ENCODE measurements at regions not wholly inside any gene's neighbourhood (a gene's known extent, or its start where the extent isn't known, plus 50 kb on each side); places are given as distances from the start of the nearest gene placed in this dataset.

- DNase-seq = no peak
- Mint-ChIP-seq H3K27ac (ENCODE audit: unreplicated experiment) (no peak overlapping the region), H3K36me3 (ENCODE audit: unreplicated experiment) (no peaks in the 10 kb centered on the region), H3K27me3 (ENCODE audit: unreplicated experiment) (no peaks in the 10 kb centered on the region), H3K9me3 (ENCODE audit: unreplicated experiment) (peaks cover 6% of the 10 kb centered on the region), H3K4me3 (ENCODE audit: unreplicated experiment) (no peak overlapping the region), H3K4me1 (ENCODE audit: low read depth, unreplicated experiment) (peaks cover 14% of the 10 kb centered on the region)
- TF ChIP-seq, protein P1, sequence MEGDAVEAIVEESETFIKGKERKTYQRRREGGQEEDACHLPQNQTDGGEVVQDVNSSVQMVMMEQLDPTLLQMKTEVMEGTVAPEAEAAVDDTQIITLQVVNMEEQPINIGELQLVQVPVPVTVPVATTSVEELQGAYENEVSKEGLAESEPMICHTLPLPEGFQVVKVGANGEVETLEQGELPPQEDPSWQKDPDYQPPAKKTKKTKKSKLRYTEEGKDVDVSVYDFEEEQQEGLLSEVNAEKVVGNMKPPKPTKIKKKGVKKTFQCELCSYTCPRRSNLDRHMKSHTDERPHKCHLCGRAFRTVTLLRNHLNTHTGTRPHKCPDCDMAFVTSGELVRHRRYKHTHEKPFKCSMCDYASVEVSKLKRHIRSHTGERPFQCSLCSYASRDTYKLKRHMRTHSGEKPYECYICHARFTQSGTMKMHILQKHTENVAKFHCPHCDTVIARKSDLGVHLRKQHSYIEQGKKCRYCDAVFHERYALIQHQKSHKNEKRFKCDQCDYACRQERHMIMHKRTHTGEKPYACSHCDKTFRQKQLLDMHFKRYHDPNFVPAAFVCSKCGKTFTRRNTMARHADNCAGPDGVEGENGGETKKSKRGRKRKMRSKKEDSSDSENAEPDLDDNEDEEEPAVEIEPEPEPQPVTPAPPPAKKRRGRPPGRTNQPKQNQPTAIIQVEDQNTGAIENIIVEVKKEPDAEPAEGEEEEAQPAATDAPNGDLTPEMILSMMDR (IDR thresholded peaks at IDR 0.05; ENCODE audit: partially characterized antibody, unreplicated experiment) = no peak
These were observed 105.5 kb downstream of the MYCN start for GRCh38 chr2:16045653-16046352.

DNA sequence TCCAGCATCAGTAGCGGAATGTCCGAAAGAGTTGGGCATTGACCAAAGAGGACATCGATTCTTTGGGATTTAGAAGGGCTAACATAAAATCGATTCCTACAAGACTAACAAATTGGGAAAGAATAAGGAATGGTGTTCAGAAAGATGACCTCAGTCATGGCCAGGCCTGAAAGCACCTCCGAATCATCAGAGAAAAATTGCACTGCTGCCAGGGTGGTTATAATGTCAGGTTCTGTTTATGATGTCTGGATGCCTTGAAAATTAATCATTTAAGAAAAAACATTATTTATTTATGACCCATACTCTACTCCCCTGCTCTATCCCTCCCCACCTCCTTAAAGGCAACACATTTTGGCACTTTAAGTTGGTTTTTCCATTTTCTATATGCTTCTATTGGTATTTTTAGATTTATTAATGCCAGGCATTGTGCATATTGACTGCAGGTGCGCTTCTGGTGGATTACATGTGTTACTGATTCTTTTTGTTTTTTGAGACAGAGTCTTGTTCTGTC lies 104.7 kb downstream of the MYCN start:
- Mint-ChIP-seq H3K36me3 (ENCODE audit: unreplicated experiment) (no peaks in the 10 kb centered on the region), H3K4me1 (ENCODE audit: low read depth, unreplicated experiment) (peaks cover 14% of the 10 kb centered on the region), H3K27me3 (ENCODE audit: unreplicated experiment) (no peaks in the 10 kb centered on the region), H3K9me3 (ENCODE audit: unreplicated experiment) (peaks cover 3% of the 10 kb centered on the region), H3K27ac (ENCODE audit: unreplicated experiment) (no peak overlapping the region), H3K4me3 (ENCODE audit: unreplicated experiment) (no peak overlapping the region)
- TF ChIP-seq, protein P1 (IDR thresholded peaks at IDR 0.05; ENCODE audit: partially characterized antibody, unreplicated experiment) = no peak
- DNase-seq = no peak

GRCh38 chr2:16043627-16044026 lies 103.3 kb downstream of the MYCN start:
- no peak for DNase-seq
- Mint-ChIP-seq H3K27me3 (ENCODE audit: unreplicated experiment) (no peaks in the 10 kb centered on the region), H3K4me1 (ENCODE audit: low read depth, unreplicated experiment) (peaks cover 22% of the 10 kb centered on the region), H3K36me3 (ENCODE audit: unreplicated experiment) (no peaks in the 10 kb centered on the region), H3K4me3 (ENCODE audit: unreplicated experiment) (no peak overlapping the region), H3K9me3 (ENCODE audit: unreplicated experiment) (peaks cover 3% of the 10 kb centered on the region), H3K27ac (ENCODE audit: unreplicated experiment) (no peak overlapping the region)
- TF ChIP-seq, protein P1 (IDR thresholded peaks at IDR 0.05; ENCODE audit: partially characterized antibody, unreplicated experiment) = no peak

DNA sequence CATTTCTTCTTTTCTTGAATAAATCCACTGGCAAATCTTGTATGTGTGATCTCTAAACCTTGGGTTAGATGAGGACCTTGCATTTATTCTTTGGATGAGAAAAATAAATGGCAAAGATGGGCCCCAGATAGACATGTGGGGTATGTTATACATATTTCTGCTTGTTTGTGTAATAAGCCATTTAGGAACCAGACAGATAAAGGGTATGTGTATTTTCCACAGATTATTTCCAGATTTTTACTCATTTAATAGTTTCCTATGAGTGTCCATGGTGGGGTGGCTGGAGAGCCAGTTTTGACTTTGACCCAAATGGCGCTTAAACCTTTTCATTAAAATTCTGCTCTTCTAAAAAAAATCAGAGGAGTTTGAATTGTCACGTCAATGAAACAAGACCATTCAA lies 102.8 kb downstream of the MYCN start:
- DNase-seq = no peak
- no peaks in the 10 kb centered on the region for H3K27me3 Mint-ChIP-seq (ENCODE audit: unreplicated experiment)
- TF ChIP-seq, protein P1 (IDR thresholded peaks at IDR 0.05; ENCODE audit: partially characterized antibody, unreplicated experiment) = no peak
- H3K9me3 Mint-ChIP-seq (ENCODE audit: unreplicated experiment) = peaks cover 3% of the 10 kb centered on the region
- H3K4me3 Mint-ChIP-seq (ENCODE audit: unreplicated experiment) = no peak overlapping the region
- peaks cover 26% of the 10 kb centered on the region for H3K4me1 Mint-ChIP-seq (ENCODE audit: low read depth, unreplicated experiment)
- H3K27ac Mint-ChIP-seq (ENCODE audit: unreplicated experiment) = no peak overlapping the region
- H3K36me3 Mint-ChIP-seq (ENCODE audit: unreplicated experiment) = no peaks in the 10 kb centered on the region

GRCh38 chr2:16042201-16042700 lies 101.9 kb downstream of the MYCN start:
- Mint-ChIP-seq H3K36me3 (ENCODE audit: unreplicated experiment) (no peaks in the 10 kb centered on the region), H3K27ac (ENCODE audit: unreplicated experiment) (peak overlapping the region; percentile 0)

More at GRCh38 chr2:16042201-16042700, 101.9 kb downstream of the MYCN start:
- Mint-ChIP-seq H3K4me3 (ENCODE audit: unreplicated experiment) (no peak overlapping the region), H3K4me1 (ENCODE audit: low read depth, unreplicated experiment) (peaks cover 36% of the 10 kb centered on the region), H3K9me3 (ENCODE audit: unreplicated experiment) (peaks cover 3% of the 10 kb centered on the region), H3K27me3 (ENCODE audit: unreplicated experiment) (no peaks in the 10 kb centered on the region)
- no peak for DNase-seq
- TF ChIP-seq, protein P1 (IDR thresholded peaks at IDR 0.05; ENCODE audit: partially characterized antibody, unreplicated experiment) = no peak
